ENCODE measurements at regions not wholly inside any gene's neighbourhood (a gene's known extent, or its start where the extent isn't known, plus 50 kb on each side); places are given as distances from the start of the nearest gene placed in this dataset.
"Not testable (repeated sequence)": the region's sequence is repeated elsewhere in the genome, so short reads cannot be mapped to it uniquely, and the experiment has no call there.

GRCh38 chr20:56689318-56689717, 60.2 kb downstream of the TFAP2C start:
- no peak for DNase-seq

DNA sequence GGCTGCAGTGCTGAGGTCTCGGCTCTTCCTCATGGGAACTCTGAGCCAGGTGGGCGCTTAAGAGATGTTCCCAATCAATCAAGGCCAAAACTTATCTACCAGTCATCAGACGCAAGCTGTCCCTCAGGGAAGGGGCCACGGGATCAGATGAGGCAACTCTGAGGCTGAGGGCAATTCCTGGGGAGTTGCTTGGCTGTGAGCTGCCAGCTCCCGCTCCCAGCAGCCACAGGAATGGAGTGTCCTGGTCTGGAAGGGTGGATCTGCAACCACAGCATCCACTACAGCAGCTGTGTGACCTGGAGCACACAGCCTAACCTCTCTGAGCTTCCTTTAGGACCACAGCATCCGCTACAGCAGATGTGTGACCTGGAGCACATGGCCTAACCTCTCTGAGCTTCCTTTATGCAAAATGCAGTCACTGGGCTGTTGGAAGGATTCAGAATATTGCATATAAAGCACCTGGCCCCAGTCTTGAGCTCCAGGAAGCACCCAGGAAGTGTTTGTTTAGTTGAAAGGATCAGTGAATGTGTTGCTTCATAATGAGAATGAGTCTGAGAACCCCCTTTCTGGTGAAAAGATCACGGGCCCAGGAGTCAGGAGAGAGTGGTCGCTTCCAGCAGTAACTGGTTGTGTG, 60.9 kb downstream of the TFAP2C start:
- no peak for DNase-seq

DNA sequence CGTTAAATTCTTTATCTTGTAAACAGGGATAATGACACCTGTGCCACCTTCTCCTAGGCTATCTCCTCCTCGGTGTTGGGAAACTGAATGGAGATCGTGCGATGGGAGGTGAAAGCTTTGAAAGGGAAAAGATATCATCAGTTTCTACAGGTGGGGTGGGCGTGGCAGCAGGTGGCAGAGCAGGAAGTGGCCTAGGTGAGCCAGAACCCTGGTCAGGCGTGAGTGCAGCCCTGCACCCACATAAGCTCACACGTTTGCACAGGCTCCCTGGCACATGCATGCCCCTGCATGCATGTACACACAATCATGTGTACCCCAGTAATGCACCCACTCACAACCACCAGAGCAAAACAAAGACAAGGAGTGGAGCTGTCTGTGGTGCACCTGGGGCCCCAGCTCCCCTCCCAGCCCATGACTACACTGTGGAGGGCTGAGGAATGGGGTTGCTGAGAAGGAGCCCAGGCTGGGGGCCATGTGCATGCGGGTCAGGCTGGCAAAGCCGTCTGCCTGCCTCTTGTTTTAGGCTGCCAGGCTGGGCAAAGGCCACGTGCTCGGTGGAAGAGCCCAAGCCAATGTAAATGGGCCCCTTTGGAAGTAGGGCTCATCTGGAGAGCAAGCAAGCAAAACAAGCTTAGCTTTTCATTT, 61.5 kb downstream of the TFAP2C start:
- no peak for DNase-seq

DNA sequence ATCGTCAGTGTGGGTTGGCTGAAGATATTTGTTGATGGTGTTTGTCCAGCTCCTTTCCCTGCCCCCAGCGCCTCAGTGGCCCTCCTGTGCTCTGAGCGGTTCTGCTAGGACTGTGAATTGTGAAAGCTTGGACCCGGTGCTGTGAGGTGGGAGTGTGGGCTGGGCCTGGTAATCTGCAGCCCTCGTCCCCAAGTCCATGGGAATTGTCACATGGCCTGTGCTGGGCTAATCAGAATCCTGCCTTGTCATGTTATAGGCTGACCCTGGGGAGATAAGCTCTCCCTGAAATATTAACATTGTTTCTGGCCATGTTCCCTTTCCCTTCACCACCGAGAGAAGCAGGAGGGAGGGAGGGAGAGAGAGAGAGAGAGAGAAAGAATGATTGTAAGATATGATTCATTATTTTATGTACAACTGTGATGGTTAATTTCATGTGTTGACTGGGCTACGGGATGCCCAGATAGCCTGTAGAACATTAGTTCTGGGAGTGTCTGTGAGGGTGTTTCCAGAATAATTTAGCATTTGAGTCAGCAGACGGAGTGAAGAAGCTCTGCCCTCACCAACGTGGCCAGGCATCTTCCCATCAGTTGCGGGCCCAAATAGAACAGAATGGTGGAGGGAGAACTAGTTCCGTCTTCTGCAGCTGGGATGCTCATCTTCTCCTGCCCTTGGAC, 62.4 kb downstream of the TFAP2C start:
- no peak for DNase-seq

DNA sequence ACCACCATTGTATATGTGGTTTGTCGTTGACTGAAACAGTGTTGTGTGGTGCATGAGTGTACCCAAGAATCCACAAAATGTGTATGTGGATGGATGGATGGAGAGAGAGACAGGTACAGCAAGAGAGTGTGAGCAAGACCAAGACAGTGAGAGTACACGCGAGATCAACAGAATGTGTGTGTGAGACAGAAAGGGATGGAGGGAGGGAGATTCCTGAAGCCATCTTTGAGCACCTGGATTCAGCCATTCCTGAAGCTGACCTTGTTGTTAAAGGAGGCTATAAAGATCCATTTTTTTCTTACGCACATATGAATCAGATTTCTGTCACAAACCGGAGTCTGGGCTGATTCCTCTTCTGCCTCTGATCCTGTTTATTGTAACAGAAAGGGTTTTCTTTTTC, 64.1 kb downstream of the TFAP2C start:
- no peak for DNase-seq

DNA sequence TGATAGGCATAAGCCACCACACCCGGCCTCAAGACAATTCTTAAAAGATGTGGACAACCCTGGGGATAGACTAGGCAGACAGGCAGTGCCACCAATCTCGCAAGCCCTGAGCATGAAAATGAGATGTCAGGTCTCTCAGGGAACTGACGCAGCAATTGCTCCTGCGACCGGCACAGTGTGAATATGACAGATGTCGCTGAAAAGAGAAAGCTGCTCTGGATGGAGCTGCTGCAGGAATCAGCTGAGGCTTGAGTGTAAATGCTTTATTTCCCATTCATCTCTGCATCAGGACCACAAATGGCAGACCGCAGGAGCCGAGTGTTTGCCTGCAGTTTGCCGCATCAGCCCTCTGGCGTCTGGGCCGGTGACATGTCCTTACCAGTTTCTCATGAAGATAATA, 68.4 kb downstream of the TFAP2C start:
- DNase-seq: no peak

- no peak for DNase-seq
These were observed 69.2 kb downstream of the TFAP2C start for GRCh38 chr20:56698297-56698696.

GRCh38 chr20:56698749-56699148, 69.6 kb downstream of the TFAP2C start:
- DNase-seq: no peak

DNA sequence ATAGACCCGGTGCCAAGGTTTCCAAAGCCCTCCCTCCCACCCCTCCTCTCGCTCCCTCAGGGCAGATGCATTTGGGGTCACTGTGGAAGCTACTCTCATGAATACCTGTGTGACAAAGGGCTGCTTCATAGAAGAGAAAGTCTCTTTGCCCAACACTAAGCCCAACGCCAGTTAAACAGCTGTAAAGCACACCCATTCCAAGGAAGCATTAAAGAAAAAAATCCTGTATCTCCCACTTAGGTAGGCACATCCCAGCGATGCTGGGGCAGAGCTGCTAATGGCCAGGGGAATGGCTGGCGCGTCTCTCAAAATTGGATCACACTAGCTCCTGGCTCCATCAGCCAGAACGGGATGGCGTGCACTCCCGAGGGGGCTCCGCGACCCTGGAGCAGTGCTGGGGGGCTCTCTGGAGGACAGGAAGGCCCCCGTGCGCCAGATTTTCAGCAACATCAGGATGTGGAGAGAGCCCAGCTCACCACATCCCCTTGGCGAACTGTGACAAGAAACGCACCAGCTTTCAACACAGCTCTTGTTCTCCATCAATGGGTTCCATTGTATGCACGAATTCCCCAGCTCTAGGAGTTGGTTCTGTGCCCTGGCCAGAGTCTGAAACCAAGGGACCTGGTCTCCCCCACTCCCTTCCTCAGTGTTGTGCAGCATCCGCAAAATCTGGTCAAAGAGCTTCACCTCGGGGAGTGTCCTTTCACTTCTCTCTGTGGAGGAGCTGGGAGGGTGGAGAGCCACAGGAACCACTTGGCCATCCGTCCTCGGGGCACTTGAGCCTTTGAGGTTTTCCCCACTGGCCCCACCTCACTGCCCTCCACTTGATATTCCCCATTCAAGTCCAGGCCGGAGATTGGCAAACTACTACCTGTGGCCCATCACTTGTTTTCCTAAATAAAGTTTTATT, 74.1 kb downstream of the TFAP2C start:
- DNase-seq: no peak

DNA sequence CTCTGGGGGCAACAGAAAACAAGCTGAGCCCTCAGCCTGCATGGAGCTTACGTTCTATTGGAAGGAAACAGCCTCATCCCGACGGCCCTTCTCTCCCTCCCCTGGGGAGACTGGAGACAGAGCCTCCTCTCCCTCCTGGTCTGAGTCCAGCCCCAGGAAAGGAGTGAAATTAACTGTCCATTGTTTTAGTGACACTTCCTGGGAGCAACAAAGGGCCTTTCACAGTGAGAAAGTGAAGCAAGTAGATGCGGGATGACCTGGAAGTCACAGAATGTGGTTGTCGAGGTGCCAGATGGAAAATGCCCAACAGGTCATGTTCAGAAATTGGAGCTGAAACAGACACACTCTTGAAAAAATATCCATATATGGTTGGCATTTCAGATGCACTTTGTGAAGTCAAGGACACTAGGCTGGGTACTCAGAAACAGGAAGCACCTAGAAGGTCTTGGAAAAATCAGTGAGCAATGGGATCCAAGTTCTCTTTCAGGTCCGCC, 77.8 kb downstream of the TFAP2C start:
- DNase-seq: no peak

DNA sequence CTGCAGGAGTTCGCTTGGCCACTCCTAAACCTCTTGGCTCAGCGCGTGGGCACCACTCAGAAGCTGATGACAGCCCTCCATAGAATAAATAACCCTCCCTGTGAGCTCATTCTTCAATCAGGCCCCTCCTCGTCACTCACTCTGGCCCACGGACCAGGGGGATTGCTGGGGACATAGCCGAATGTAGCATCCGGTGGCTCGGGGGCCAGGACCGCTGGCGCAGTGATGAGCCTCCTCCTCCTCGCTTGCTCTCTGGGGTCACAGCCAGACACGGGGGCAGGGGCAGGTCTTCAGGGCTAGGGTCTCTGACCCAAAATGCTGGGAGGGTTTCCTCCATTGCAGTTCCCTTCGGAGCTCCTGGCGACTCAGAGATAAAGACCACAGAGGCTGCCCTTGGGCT, 79.9 kb downstream of the TFAP2C start:
- no peak for DNase-seq

GRCh38 chr20:56710125-56710524, 81.0 kb downstream of the TFAP2C start:
- DNase-seq: no peak

DNA sequence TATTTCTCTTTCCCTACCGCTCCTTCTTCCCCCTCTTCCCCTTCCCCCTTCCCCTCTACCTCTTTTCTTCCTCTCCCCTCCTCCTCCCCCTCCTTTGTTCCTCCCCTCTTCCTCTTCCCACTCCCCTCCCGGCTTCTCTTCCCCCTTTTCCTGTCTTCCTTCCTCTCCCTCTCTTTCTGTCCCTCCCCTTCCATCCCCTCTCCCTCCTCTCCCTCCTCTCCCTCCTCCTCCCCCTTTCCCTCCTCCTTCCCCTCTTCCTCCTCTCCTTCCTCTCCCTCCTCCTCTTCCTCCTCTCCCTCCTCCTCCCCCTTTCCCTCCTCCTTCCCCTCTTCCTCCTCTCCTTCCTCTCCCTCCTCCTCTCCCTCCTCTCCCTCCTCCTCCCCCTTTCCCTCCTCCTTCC, 81.5 kb downstream of the TFAP2C start:
- DNase-seq: not testable (repeated sequence)

DNA sequence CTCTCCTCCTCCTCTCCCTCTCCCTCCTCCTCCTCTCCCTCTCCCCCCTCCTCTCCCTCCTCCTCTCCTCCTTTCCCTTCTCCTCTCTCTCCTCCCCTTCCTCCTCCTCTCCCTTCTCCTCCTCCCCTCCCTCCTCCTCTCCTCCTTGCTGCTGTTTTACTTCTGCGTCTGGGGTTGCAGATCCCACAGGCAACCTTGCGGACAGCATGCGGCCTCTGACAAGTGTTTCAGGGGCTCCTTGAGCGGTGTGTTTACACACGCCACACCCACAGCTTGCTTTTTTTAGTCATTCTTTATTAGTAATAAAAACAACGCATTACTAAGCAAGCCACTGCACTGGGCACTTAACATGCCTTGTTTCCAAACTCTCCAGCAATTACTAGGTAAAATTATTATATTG, 81.9 kb downstream of the TFAP2C start:
- no peak for DNase-seq

- no peak for DNase-seq
These were observed 86.2 kb downstream of the TFAP2C start for GRCh38 chr20:56715309-56715708.

DNA sequence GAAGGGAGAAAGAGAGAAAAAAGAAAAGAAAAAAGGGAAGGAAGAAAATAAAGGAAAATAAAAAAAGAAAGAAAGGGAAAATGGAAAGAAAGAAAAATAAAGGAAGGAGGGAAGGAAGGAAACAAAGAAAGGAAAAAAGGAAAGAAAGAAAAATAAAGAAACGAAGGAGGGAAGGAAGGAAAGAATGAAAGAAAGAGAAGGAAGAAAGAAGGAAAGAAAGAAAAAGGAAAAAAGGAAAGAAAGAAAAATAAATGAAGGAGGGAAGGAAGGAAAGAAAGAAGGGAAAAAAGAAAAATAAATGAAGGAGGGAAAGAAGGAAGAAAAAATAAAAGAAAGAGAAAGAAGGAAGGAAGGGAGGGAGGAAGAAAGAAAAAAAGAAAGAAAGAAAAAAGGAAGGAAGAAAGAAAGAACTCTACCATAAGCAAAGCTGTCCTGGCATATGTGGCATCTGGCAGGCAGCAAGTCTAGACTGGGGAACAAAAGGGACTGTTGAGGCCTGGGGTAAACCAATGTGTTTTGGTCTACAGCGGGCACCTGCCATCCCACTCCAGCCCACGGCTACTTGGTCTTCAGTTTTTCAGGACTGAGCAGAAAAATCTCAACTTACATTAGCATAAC, 86.9 kb downstream of the TFAP2C start:
- no peak for DNase-seq

DNA sequence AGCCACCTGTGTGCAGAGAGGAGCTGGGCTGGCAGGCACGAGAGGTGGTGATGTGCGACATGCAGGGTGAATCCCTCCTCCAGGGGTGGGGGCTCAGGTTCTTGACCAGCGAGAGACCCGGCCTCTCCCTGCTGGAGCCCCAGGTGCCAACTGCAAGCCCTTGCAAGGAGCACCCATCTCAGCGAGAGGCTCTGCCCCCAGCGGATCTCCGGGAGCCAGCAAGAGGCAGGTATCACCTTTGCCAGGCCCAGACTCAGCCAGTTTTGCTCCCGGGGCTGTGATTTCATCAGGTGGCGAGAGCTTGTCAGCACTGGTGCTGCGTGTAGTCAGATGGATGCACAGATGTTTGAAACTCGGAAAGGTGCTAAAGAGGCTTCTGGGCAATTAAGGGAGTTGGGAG, 87.7 kb downstream of the TFAP2C start:
- no peak for DNase-seq

- no peak for DNase-seq
These were observed 89.7 kb downstream of the TFAP2C start for GRCh38 chr20:56718816-56719215.

- DNase-seq: no peak
These were observed 91.6 kb downstream of the TFAP2C start for GRCh38 chr20:56720620-56721213.

DNA sequence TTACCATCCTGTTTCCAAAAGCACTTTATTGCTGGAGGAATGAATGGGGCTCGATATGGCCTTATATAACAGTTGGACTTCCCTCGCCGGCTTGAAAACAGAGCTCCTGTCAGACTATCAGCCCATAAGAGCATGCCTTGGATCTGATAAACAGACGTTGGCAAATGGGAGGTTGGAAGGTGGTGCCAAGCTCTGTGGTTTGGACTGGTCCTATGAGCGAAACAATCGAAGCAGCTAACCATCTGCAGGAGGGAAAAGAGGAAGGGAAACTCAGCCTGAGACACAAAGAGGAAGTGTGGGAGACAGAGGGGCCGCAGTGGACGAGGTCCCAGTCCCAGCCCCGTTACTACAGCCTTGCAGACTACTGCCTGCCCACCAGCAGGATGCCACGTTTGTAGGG, 92.9 kb downstream of the TFAP2C start:
- DNase-seq: no peak

DNA sequence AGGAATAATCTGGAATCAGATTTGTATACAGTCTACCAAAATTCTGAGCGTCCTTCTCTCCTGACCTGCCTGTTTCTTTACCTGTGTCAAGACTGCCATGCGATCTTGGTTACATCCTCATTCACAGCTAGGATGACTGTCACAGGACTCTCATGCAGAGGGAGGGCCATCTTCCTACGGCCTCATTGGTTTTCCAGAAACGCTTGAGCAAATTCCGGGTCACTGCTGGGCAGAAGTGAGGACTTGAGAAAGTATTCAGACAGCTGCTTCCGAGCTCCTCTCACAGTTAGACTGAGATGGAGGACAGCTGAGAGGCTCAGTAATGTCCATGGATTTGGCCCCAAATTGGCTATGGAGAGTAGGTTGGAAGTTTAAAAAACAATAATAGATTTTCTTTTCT, 94.2 kb downstream of the TFAP2C start:
- DNase-seq: no peak

- no peak for DNase-seq
These were observed 95.2 kb downstream of the TFAP2C start for GRCh38 chr20:56724241-56724757.
